Pancreas (tissue), 10 donors: ENCODE measurements at regions not wholly inside any gene's neighbourhood (a gene's known extent, or its start where the extent isn't known, plus 50 kb on each side); places are given as distances from the start of the nearest gene placed in this dataset.

Source experiments
- ATAC-seq, 4 donors: fragments of 200-7000 bp; cut with Tn5 transposase; one replicate each; pipeline versions ENCODE4 v1.8.0 to v1.9.1; 2020; ENCODE audit warnings: mild to moderate bottlenecking in 4 of 4, moderate library complexity in 4 of 4
- DNase-seq, 6 donors: peaks; one replicate each; pipeline ENCODE4 v3.0.0-alpha.2; 2020
- FAIRE-seq: peaks from 2 replicates; lab custom pipeline; 2012; peaks lifted over from hg19 to GRCh38; lab: Jason Lieb, UNC
- H3K27ac ChIP-seq, 4 donors: fragments of 200-600 bp; sonication (generic); 1 replicate in 3 of 4; 2 replicates in 1 of 4; pipeline versions ENCODE4 v1.5.0 to v1.8.0; 2020
- H3K27me3 ChIP-seq, 4 donors: fragments of 200-600 bp; one replicate each; pipeline ENCODE4 v1.8.0; 2021
- H3K36me3 ChIP-seq, 3 donors: fragments of 200-600 bp; sonication (generic) in 1 of 3; one replicate each; pipeline versions ENCODE4 v1.5.0 to v1.8.0; 2020 to 2021
- H3K4me1 ChIP-seq, 3 donors: fragments of 200-600 bp; one replicate each; pipeline ENCODE4 v1.8.0; 2021
- H3K4me3 ChIP-seq, 4 donors: fragments of 200-600 bp; sonication (generic) in 2 of 4; one replicate each; pipeline versions ENCODE4 v1.5.0 to v1.8.0; 2020 to 2021
- H3K9me3 ChIP-seq, 4 donors: fragments of 200-600 bp; one replicate each; pipeline ENCODE4 v1.8.0; 2021
- WGBS, 2 donors: extraction: QIAGEN DNeasy Blood & Tissue Kit; methylation state at CpG; one replicate each; pipeline ENCODE4 v1.1.7; 2013; 5-methylcytosine and 5-hydroxymethylcytosine counted together
- intact Hi-C, 3 donors: fragments of 100-400 bp; cut with DNase I; formaldehyde crosslinking; loops; one replicate each; pipeline versions ENCODE4 v1.11.1 to v1.14.2; 2022
- TF ChIP-seq, protein P1 (sequence below), 4 donors: fragments of 200-600 bp; sonication (generic) in 3 of 4; IDR thresholded peaks; one replicate each; pipeline versions ENCODE4 v1.5.0 to v1.8.0; 2021; ENCODE audit warnings: antibody characterized with exemption in 4 of 4
- donor health status: healthy with polysubstance abuse.
- donor health status: DM: no; HTN: no; CAD: no; lungs with moderate emphysema.
- donor health status: DM: no; HTN: no; CAD: no.
- donor health status: control.
- donor health status: control.
- donor health status: Bipolar disorder and iron deficiency.
- donor health status: DM: yes; HTN: yes; CAD: no.
- donor health status: DM: no; HTN: no; CAD: no.
- donor health status: DM: no; HTN: no; CAD: no.
- donor health status: DM: yes; HTN: yes; CAD: no.

DNA sequence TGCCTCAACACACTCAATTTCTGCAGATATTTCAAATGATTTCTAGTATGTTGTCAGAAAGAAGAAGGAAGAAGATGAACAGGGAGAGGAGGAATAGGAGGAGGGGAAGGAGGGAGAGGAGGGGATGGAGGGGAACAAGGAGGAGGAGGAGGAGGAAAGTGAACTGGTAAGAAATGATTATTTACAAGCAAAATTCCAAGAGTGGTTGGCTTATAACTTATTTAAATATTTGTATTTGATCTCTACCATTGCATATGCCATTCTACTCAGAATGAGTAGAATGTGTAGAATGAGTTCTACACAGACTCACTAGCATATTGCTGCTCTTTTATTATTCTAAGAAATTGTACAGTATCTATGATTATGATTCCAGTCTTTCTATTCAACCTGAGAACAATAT, 866.2 kb upstream of the DDX18 start:
- Histone ChIP-seq H3K4me3 (no peak overlapping the region), H3K9me3 (no peaks in the 10 kb centered on the region), H3K36me3 (no peaks in the 10 kb centered on the region), H3K4me1 (no peaks in the 10 kb centered on the region), H3K27ac (no peak overlapping the region), H3K27me3 (no peaks in the 10 kb centered on the region)
- intact Hi-C loops = no loop called here
- TF ChIP-seq, protein P1, sequence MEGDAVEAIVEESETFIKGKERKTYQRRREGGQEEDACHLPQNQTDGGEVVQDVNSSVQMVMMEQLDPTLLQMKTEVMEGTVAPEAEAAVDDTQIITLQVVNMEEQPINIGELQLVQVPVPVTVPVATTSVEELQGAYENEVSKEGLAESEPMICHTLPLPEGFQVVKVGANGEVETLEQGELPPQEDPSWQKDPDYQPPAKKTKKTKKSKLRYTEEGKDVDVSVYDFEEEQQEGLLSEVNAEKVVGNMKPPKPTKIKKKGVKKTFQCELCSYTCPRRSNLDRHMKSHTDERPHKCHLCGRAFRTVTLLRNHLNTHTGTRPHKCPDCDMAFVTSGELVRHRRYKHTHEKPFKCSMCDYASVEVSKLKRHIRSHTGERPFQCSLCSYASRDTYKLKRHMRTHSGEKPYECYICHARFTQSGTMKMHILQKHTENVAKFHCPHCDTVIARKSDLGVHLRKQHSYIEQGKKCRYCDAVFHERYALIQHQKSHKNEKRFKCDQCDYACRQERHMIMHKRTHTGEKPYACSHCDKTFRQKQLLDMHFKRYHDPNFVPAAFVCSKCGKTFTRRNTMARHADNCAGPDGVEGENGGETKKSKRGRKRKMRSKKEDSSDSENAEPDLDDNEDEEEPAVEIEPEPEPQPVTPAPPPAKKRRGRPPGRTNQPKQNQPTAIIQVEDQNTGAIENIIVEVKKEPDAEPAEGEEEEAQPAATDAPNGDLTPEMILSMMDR (IDR thresholded peaks at IDR 0.05) = no peak
- ATAC-seq (no peak), FAIRE-seq (no peak), DNase-seq (no peak)

DNA sequence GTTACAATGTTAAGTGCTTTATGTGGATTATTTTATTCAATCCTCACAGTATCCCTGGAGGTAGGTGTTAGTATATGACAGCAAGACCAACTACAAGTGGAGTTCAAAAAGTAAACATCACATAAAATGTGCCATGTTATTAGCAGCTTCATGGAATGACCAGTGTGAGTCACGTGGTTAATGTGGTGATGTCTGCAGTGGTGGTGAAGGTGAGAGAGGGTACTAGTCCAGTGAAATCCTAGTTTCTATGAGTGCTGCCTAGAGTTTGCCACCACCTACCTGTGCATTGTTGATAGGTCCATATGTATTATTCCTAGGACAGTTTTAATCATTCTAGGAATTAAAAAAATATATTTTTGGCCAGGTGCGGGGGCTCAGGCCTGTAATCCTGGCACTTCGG, 865.2 kb upstream of the DDX18 start:
- WGBS, 2 donors = 76 to 84% methylated on average over 3 of the region's 3 CpGs
- FAIRE-seq = no peak
- intact Hi-C loops = no loop called here

DNA sequence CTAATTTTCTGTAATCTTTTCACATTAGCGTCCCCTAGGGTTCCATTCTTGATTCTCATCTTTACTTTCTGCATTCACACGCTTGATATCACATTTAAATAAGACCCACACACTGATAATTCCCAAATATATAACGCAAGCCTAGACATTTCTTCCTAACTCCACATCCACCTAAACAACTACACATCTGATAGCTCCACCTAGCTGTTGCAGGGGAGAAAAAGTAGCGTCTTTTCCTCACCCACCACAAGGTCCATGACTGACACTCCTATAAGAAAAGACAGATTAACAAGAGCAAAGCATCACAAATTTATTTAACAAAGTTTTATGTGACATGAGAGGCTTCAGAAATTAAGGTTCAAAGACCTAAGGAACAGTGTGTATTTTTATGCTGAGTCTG, 862.2 kb upstream of the DDX18 start:
- DNase-seq = no peak
- no peak overlapping the region for H3K4me3 ChIP-seq
- no peaks in the 10 kb centered on the region for H3K9me3 ChIP-seq
- ATAC-seq = no peak
- no peaks in the 10 kb centered on the region for H3K36me3 ChIP-seq
- TF ChIP-seq, protein P1 (IDR thresholded peaks at IDR 0.05) = no peak
- intact Hi-C loops = no loop called here
- no peaks in the 10 kb centered on the region for H3K4me1 ChIP-seq
- WGBS, 2 donors = 13 to 14% methylated on average over 4 of the region's 4 CpGs
- no peaks in the 10 kb centered on the region for H3K27me3 ChIP-seq
- H3K27ac ChIP-seq = no peak overlapping the region
- no peak for FAIRE-seq

More for the DNA sequence above, 865.2 kb upstream of the DDX18 start:
- Histone ChIP-seq H3K4me1 (no peaks in the 10 kb centered on the region), H3K27ac (no peak overlapping the region), H3K4me3 (no peak overlapping the region), H3K27me3 (no peaks in the 10 kb centered on the region), H3K9me3 (no peaks in the 10 kb centered on the region), H3K36me3 (no peaks in the 10 kb centered on the region)
- TF ChIP-seq, protein P1 (IDR thresholded peaks at IDR 0.05) = no peak
- ATAC-seq (no peak), DNase-seq (no peak)

DNA sequence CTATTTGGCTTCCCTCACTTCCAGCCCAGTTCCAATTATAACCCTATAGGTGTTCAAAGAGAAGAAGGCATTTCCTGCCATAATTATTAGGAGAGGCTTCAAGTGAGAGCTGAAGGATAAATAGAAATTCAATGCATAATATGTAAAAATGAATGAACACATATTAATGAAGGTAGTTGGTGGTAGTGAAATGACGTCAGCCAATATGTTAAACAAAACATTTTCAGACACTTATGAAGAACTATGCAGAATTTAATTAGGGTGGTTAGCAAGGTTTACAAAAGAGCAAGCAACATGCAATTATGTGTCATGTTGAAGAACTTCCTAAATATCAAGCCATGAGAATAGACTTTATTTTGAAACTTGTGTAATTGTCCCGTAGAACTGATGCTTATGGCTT, 858.8 kb upstream of the DDX18 start:
- Histone ChIP-seq H3K27ac (no peak overlapping the region), H3K9me3 (no peaks in the 10 kb centered on the region), H3K4me3 (no peak overlapping the region), H3K36me3 (no peaks in the 10 kb centered on the region), H3K27me3 (no peaks in the 10 kb centered on the region), H3K4me1 (no peaks in the 10 kb centered on the region)
- intact Hi-C loops = no loop called here
- ATAC-seq = no peak
- DNase-seq = no peak
- TF ChIP-seq, protein P1 (IDR thresholded peaks at IDR 0.05) = no peak
- 61 to 78% methylated on average over 2 of the region's 2 CpGs for WGBS, 2 donors
- FAIRE-seq = no peak

DNA sequence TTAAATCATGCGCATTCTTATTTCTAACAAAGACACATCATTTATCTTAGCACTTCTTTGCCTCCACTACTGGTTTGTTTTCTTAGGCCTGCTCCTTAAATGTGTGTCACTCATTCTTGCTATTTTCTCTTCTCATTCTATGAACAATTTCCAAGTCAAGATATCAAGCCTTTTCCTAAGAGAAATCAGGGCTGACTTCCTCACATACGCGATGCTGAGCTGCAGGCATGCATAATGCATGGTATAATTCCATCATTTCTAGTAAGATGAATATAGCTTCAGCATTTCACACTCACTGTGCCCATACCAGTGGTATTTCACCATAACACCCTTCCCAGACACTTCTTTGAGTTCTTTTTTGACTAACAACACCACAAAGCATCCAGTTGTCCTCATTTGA, 838.9 kb upstream of the DDX18 start:
- TF ChIP-seq, protein P1 (IDR thresholded peaks at IDR 0.05) = no peak
- no peak overlapping the region for H3K27ac ChIP-seq
- no peaks in the 10 kb centered on the region for H3K36me3 ChIP-seq
- FAIRE-seq (no peak), ATAC-seq (no peak), DNase-seq (no peak)
- H3K27me3 ChIP-seq = no peaks in the 10 kb centered on the region
- intact Hi-C loops = no loop called here
- no peaks in the 10 kb centered on the region for H3K4me1 ChIP-seq
- H3K4me3 ChIP-seq = no peak overlapping the region
- peaks cover 0 to 6% (median 0%) of the 10 kb centered on the region in 4 donors for H3K9me3 ChIP-seq
- 86 to 95% methylated on average over 3 of the region's 3 CpGs for WGBS, 2 donors
